ENCODE measurements at regions not wholly inside any gene's neighbourhood (a gene's known extent, or its start where the extent isn't known, plus 50 kb on each side); places are given as distances from the start of the nearest gene placed in this dataset.

GRCh38 chr1:47505267-47505666, 67.4 kb downstream of the FOXD2 start:
- no peak for TF ChIP-seq CTCF (conservative IDR thresholded peaks at IDR 0.05 in 1 of 2, IDR thresholded peaks at IDR 0.05 in 1 of 2; ENCODE audit: extremely low read depth in 1 of 2, insufficient read depth in 1 of 2, low read depth in 1 of 2, low read length in 2 of 2)
- TF ChIP-seq EZH2 (IDR thresholded peaks at IDR 0.05; ENCODE audit: borderline replicate concordance, low read length), result no peak
